ENCODE measurements at regions not wholly inside any gene's neighbourhood (a gene's known extent, or its start where the extent isn't known, plus 50 kb on each side); places are given as distances from the start of the nearest gene placed in this dataset.
"Not testable (repeated sequence)": the region's sequence is repeated elsewhere in the genome, so short reads cannot be mapped to it uniquely, and the experiment has no call there.

GRCh38 chr10:107970512-107970911, 806.0 kb upstream of the SORCS1 start:
- Mint-ChIP-seq H3K27ac (no peak overlapping the region), H3K36me3 (ENCODE audit: low read depth) (no peaks in the 10 kb centered on the region), H3K4me1 (no peaks in the 10 kb centered on the region), H3K4me3 (no peak overlapping the region), H3K9me3 (peaks cover 7% of the 10 kb centered on the region), H3K27me3 (no peaks in the 10 kb centered on the region)
- DNase-seq = no peak
- intact Hi-C loops (cut with micrococcal nuclease) = no loop called here

- Mint-ChIP-seq H3K27ac (no peak overlapping the region), H3K36me3 (ENCODE audit: low read depth) (no peaks in the 10 kb centered on the region), H3K4me1 (no peaks in the 10 kb centered on the region), H3K4me3 (no peak overlapping the region), H3K9me3 (peaks cover 7% of the 10 kb centered on the region), H3K27me3 (no peaks in the 10 kb centered on the region)
- intact Hi-C loops (cut with micrococcal nuclease) = no loop called here
- no peak for DNase-seq
These were observed 805.4 kb upstream of the SORCS1 start for GRCh38 chr10:107969936-107970335.

DNA sequence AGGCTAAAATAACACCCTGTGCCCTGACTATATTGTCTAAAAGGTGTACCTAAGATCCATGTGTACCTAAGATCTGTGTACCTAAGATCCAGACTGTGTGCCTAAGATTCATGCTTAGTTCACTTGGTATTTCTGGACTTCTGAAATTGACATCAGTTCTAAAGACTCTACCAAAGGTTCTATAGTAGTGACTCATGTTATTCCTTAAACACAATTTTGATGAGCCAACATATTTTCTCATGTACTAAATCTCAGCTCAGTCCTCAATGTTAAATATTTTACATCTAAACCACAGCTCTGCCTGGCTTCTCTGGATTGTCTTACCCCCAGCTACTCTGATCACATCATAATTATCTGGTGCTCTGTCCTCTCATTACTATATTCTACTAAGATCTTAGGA, 802.3 kb upstream of the SORCS1 start:
- no peak for DNase-seq
- intact Hi-C loops (cut with micrococcal nuclease) = no loop called here
- H3K4me3 Mint-ChIP-seq = no peak overlapping the region
- no peaks in the 10 kb centered on the region for H3K27me3 Mint-ChIP-seq
- no peaks in the 10 kb centered on the region for H3K36me3 Mint-ChIP-seq (ENCODE audit: low read depth)
- no peaks in the 10 kb centered on the region for H3K9me3 Mint-ChIP-seq
- H3K27ac Mint-ChIP-seq = no peak overlapping the region
- no peaks in the 10 kb centered on the region for H3K4me1 Mint-ChIP-seq

DNA sequence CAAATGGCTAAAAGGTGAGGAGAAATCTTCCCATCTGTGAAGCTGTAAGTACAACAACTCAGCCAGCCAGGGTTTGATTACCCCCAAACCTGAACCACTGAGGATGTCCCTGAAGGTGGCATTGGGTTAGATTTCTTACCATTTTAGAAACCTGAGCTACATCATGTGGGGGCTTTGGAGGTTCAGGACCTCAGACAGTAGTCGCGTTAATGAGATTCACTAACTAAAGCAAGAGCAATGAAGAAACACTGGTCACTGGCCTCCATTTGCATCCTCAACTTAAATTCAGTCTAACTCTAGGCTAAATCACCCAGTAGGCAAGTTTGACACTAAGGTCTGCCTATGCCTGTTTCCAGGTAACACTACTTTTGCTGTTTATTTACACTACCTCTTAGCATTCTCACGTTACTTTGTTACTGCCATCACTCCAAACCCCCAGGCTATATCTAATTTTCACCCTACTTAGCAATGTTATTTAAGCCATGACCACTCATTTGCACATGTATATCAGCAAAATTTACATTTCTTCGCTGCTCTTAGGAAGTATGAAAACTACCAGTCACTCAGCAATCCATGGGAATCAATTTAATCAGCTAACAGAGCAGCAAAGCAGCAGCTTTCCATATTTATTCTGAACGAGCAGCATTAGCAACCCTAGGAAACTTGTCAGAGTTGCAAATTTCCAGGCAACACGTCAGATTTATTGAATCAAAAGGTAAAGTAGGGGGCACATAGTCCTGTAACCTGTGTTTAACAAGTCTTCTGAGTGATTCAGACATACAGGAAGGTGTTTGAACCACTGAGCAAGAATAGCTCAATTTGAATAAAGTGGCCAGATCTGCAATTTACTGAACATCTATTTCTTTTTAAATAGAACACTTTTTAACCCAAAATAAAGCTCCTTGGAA, 788.4 kb upstream of the SORCS1 start:
- Mint-ChIP-seq H3K27ac (no peak overlapping the region), H3K9me3 (no peaks in the 10 kb centered on the region), H3K36me3 (ENCODE audit: low read depth) (no peaks in the 10 kb centered on the region), H3K27me3 (no peaks in the 10 kb centered on the region), H3K4me1 (no peaks in the 10 kb centered on the region), H3K4me3 (no peak overlapping the region)
- DNase-seq = no peak
- intact Hi-C loops (cut with micrococcal nuclease) = no loop called here

GRCh38 chr10:107950411-107951062, 786.0 kb upstream of the SORCS1 start:
- H3K4me3 Mint-ChIP-seq; DNase-seq; H3K4me1 Mint-ChIP-seq; H3K27ac Mint-ChIP-seq; intact Hi-C loops (cut with micrococcal nuclease); H3K9me3 Mint-ChIP-seq; H3K27me3 Mint-ChIP-seq; H3K36me3 Mint-ChIP-seq (ENCODE audit: low read depth): not testable (repeated sequence)

GRCh38 chr10:107942826-107943225, 778.3 kb upstream of the SORCS1 start:
- intact Hi-C loops (cut with micrococcal nuclease) = no loop called here
- Mint-ChIP-seq H3K36me3 (ENCODE audit: low read depth) (no peaks in the 10 kb centered on the region), H3K9me3 (peaks cover 6% of the 10 kb centered on the region), H3K27ac (no peak overlapping the region), H3K4me1 (no peaks in the 10 kb centered on the region), H3K27me3 (no peaks in the 10 kb centered on the region), H3K4me3 (no peak overlapping the region)
- DNase-seq = no peak

DNA sequence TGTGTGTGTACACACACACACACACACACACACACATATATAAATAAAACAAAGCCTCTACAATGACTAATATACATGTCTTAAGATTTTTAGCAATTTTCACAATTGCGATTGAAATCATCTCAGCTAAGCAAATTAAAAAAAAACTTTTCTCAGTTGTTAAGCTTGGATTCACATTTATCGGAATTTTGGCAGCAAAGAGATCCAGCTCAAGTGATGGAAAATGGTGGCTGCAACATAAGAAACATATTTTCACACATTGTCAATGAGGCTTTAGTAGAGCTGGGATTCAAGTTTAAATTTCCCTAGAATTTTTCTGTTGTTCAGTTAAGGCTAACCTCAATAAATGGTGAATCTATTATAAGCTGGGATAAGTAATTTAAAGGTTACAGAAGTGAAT, 768.6 kb upstream of the SORCS1 start:
- no peak overlapping the region for H3K4me3 Mint-ChIP-seq
- H3K27ac Mint-ChIP-seq = no peak overlapping the region
- DNase-seq = no peak
- intact Hi-C loops (cut with micrococcal nuclease) = no loop called here
- no peaks in the 10 kb centered on the region for H3K27me3 Mint-ChIP-seq
- no peaks in the 10 kb centered on the region for H3K4me1 Mint-ChIP-seq
- H3K36me3 Mint-ChIP-seq (ENCODE audit: low read depth) = no peaks in the 10 kb centered on the region
- peaks cover 4% of the 10 kb centered on the region for H3K9me3 Mint-ChIP-seq

DNA sequence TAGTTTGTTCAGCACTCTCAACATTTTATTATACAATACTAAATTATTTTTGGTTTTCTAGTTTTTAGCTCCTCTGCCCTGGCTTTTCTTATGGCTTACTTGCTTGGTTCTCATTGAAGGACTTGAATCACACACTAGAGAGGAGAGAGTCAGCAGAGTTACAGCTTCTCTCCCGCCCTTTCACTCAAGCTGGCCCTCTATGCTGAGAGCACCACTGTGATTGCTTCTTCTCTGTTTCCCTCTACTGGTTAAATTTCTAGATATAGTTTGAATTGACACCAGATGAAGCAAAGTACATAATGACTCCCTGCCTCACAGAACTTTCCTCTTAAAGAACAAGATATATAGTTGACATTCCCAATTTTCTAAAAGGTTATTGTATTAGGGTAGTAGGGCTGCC, 767.3 kb upstream of the SORCS1 start:
- Mint-ChIP-seq H3K27ac (no peak overlapping the region), H3K36me3 (ENCODE audit: low read depth) (no peaks in the 10 kb centered on the region), H3K9me3 (no peaks in the 10 kb centered on the region), H3K27me3 (no peaks in the 10 kb centered on the region), H3K4me1 (no peaks in the 10 kb centered on the region), H3K4me3 (no peak overlapping the region)
- no peak for DNase-seq
- intact Hi-C loops (cut with micrococcal nuclease) = no loop called here

DNA sequence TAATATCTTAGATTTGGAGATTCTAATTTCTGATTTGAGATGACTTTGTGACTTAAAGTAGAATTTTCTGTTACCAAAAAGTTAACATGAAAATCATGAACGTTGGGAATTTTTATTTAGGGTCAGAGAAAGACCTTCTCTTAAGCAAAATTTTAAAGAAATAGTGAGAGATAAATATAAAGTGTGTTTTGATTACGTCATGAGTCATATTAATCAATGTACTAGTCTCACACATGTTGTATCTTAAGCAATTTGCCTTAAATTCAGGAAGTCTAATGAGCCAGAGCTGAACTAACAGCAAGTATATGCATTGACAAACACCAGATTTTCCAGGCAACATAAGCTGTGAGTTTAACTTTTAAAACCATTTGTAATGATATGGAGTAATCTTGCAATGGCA, 765.5 kb upstream of the SORCS1 start:
- H3K27ac Mint-ChIP-seq = no peak overlapping the region
- intact Hi-C loops (cut with micrococcal nuclease) = no loop called here
- H3K4me3 Mint-ChIP-seq = no peak overlapping the region
- no peak for DNase-seq
- no peaks in the 10 kb centered on the region for H3K4me1 Mint-ChIP-seq
- H3K36me3 Mint-ChIP-seq (ENCODE audit: low read depth) = no peaks in the 10 kb centered on the region
- H3K27me3 Mint-ChIP-seq = no peaks in the 10 kb centered on the region
- no peaks in the 10 kb centered on the region for H3K9me3 Mint-ChIP-seq

- Mint-ChIP-seq H3K4me1 (no peaks in the 10 kb centered on the region), H3K4me3 (no peak overlapping the region), H3K27me3 (no peaks in the 10 kb centered on the region), H3K27ac (no peak overlapping the region), H3K36me3 (ENCODE audit: low read depth) (no peaks in the 10 kb centered on the region), H3K9me3 (no peaks in the 10 kb centered on the region)
- no peak for DNase-seq
- intact Hi-C loops (cut with micrococcal nuclease) = no loop called here
These were observed 760.0 kb upstream of the SORCS1 start for GRCh38 chr10:107924458-107924857.

GRCh38 chr10:107919626-107920235, 755.2 kb upstream of the SORCS1 start:
- Mint-ChIP-seq H3K27ac (no peak overlapping the region), H3K9me3 (peaks cover 10% of the 10 kb centered on the region), H3K4me1 (no peaks in the 10 kb centered on the region), H3K4me3 (no peak overlapping the region), H3K27me3 (peaks cover 8% of the 10 kb centered on the region), H3K36me3 (ENCODE audit: low read depth) (no peaks in the 10 kb centered on the region)
- no peak for DNase-seq
- intact Hi-C loops (cut with micrococcal nuclease) = no loop called here

DNA sequence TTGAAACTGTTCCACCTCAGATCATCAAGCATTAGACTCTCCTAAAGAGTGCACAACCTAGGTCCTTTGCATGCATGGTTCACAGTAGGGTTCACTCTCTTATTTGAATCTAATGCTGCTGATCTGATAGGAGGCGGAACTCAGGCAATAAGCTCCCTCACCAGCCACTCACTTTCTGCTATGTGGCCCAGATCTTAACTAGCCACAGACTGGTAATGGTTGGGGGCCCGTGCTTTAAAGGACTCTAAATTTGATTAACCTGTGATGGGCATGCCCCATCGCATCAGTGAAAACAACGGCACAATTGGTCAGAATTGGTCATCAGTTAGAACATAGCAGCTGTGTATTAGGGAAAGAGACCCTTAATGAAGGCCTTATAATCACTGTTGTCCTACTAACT, 753.7 kb upstream of the SORCS1 start:
- Mint-ChIP-seq H3K27me3 (peaks cover 15% of the 10 kb centered on the region), H3K27ac (no peak overlapping the region), H3K36me3 (ENCODE audit: low read depth) (no peaks in the 10 kb centered on the region), H3K4me3 (no peak overlapping the region), H3K9me3 (peaks cover 10% of the 10 kb centered on the region), H3K4me1 (no peaks in the 10 kb centered on the region)
- DNase-seq = no peak
- intact Hi-C loops (cut with micrococcal nuclease) = no loop called here

DNA sequence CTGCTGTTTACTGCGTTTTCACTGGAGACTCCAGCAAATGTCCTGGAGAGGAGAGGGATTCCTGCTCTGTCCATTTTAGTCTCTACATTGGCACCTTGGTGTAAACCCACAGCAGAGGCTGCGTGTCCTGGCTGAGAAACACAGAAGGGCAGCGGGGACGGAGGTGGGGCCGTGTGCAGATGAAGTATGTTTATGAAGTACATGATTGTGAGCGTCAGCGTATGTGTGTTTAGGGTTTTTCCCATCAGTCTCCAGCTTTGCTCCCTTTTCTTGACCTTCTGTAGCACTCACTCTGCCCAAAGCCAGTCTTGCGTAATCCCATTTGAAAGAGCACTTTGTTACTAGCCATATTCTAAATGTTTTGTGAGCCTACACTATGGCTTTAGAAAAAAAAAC, 750.7 kb upstream of the SORCS1 start:
- intact Hi-C loops (cut with micrococcal nuclease) = no loop called here
- no peak for DNase-seq
- no peak overlapping the region for H3K4me3 Mint-ChIP-seq

DNA sequence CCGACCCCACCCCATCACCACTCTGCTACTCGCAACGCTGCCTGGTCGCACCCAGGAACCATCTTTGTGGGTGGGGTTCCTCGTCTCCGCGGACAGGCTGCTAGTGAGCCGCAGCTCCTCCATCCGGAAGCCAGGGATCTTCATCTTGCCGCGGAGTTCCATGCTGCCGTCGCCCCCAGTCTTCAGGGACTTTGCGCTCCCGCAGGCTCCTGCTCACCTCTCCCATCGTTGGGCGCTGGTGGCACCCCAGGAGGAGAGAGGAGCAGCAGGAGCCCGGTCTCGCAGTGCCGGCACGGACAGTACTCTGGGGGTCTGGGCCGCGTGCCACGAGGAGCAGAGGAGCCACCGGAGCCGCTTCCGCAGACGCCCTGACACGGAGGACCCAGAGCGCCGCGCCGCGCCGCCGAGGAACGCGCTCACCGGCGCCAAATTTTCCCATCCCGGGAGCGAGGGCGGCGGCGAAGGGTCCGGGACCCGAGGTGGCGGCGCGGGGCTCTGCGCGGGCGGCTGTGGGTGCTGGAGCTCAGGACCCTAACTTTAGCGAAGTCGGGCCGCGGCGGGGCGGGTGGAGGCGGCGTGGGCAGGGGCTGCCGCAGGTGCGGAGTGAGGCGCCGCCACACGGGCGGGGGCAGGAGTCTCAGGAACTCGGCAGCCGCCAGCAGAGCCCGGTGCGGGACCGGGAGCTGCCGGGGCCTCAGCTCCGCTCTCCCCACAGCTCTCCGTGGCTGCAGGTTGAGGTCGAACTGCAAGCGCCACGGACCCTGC, 750.1 kb upstream of the SORCS1 start:
- H3K27ac Mint-ChIP-seq = no peak overlapping the region
- peaks cover 10% of the 10 kb centered on the region for H3K9me3 Mint-ChIP-seq
- no peaks in the 10 kb centered on the region for H3K36me3 Mint-ChIP-seq (ENCODE audit: low read depth)
- H3K4me1 Mint-ChIP-seq = no peaks in the 10 kb centered on the region
- H3K27me3 Mint-ChIP-seq = peaks cover 15% of the 10 kb centered on the region
- DNase-seq = no peak
- H3K4me3 Mint-ChIP-seq = no peak overlapping the region
- intact Hi-C loops (cut with micrococcal nuclease) = no loop called here

More for the DNA sequence above, 750.7 kb upstream of the SORCS1 start:
- H3K9me3 Mint-ChIP-seq = peaks cover 10% of the 10 kb centered on the region
- H3K27me3 Mint-ChIP-seq = peaks cover 15% of the 10 kb centered on the region
- H3K4me1 Mint-ChIP-seq = no peaks in the 10 kb centered on the region
- H3K36me3 Mint-ChIP-seq (ENCODE audit: low read depth) = no peaks in the 10 kb centered on the region
- no peak overlapping the region for H3K27ac Mint-ChIP-seq

Measured in activated CD4-positive, alpha-beta T cell treated with anti-CD3 and anti-CD28 coated beads, Interleukin-2, amount 10 ng/mL, durations not matched to agents 24 days and 14 days (primary cell).